Kidney tubule cell (primary cell): ENCODE measurements at regions not wholly inside any gene's neighbourhood (a gene's known extent, or its start where the extent isn't known, plus 50 kb on each side); places are given as distances from the start of the nearest gene placed in this dataset.
A peak's percentile ranks its signal among the peaks of the same experiment; 100 is the strongest.

ENCODE experiments used
- DNase-seq: peaks from one replicate; pipeline ENCODE4 v3.0.0-alpha.2; 2018; ENCODE audit warnings: low spot score

DNA sequence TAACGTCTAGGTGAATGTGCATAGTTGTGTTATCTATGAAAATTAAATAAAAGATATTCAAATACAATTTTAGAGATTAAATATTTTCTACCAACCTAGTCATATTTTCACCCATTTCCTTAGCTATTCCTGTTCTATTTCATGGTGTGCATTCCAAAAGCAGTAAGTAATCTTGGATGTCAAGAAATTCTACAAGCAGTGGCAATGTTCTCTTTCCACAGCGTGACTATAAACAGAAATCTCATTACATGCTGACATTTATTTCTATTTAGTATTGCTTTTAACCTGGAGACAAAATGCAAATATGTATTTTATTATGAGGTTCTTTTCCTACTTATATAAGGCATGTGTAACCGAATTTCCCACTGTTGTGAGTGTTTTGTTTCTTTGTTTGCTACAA lies 510.0 kb downstream of the ACTL7B start:
- no peak for DNase-seq

DNA sequence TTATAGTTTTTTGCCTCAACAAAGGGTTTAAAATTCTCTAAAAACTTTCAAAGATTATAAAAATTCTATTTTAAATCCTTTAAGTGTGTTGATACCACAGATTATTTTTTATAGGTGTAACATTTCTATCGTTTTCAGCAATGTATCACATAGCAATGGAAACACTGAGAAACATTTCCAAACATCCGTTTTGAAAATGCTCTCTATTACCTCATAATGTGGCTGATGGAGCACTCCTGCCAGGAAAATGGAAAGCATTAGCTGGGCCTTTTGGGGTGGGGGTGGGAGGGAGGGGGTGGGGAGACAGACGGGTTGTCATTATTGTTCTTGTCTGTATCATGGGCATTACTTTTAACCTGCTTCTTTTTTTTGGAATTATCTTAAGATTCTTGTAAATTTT lies 516.5 kb downstream of the ACTL7B start:
- DNase-seq = no peak

- no peak for DNase-seq
Measured at GRCh38 chr9:108336575-108336974, 519.2 kb downstream of the ACTL7B start.

DNA sequence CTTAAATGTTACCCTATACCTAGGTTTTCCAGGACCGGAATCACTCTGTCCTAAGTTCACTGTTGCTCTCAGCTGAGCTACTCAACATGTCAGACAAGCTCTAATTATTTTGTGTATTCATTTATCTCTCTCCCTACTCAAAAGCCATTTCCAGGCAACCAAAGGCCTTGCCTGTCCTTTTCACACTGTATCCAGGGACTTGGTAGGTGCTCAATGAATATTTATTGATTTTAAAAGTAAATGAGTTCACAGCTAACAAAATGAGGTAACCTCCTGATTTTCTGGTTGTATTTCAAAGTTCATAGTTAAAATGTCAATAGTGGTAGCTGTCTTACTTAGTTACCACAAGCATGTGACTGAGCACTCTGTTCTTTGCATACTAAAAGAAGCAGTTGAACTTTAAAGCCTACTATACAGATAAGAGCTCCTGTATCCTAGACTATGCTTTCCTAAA lies 522.2 kb downstream of the ACTL7B start:
- no peak for DNase-seq

GRCh38 chr9:108331596-108331995 lies 524.2 kb downstream of the ACTL7B start:
- DNase-seq = no peak

DNA sequence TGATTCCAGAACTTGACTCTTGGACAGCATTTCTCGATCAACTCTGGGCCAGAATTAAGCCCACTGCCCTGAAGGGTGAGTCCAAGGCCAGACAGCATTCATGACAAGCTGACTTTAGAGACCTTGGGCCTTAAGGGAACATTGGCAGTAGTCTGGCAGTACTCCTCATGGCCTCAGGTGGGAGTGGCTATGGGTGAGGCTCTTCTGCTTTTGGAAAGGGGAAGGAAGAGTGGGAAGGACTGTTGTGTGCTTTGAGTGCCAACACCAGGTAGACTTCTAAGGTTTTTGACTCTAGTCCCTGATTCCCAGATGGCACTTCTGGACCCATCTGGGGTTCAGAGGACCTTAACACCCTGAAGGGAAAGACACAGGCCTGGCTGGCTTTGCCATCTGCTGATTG lies 530.4 kb downstream of the ACTL7B start:
- no peak for DNase-seq

- peak; percentile 53 for DNase-seq
Measured at GRCh38 chr9:108323615-108324014, 532.2 kb downstream of the ACTL7B start.

- DNase-seq = no peak
Measured at GRCh38 chr9:108322326-108323098, 533.3 kb downstream of the ACTL7B start.

DNA sequence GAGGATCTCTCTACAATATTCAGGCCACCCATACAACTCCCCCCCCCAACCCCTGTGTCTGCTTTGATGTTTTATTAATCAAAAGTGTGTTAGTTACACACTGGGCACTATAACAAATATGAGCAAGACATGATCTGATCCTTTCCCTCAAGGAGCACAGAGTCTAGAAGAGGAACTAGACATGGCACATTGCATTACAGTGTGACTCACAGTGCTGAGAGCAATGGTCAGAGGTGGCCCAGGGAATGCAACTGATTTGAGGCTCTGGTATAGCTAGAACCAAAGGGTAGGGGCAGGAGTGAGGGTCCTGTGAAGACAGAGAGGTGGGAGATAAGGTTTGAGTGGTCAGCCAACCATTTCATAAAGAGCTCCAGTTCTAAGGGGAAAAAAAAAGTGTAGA lies 539.2 kb downstream of the ACTL7B start:
- DNase-seq = peak; percentile 4

DNA sequence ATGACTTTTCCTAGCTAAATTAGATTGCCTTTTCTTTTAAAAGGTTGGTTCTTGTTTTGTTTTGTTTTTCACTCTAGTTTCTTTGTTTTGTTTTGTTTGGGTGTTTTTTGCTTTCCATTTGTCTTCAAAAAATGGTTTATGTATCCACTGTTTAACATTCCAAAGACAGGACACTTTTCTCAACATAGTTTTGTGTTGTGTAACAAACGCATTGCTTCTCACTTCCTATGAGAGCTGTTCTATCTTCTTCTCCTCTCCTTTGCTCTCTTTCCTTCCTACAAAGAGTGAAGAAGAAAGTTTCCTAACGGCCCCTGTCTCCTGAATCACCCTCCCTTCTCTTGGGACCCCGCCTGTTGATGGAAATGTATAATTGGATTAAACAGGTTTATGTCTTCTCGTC lies 539.7 kb downstream of the ACTL7B start:
- no peak for DNase-seq

GRCh38 chr9:108311745-108312144 lies 544.0 kb downstream of the ACTL7B start:
- no peak for DNase-seq

- DNase-seq = no peak
Measured at GRCh38 chr9:108310202-108310601, 545.6 kb downstream of the ACTL7B start.

GRCh38 chr9:108300306-108301287 lies 555.2 kb downstream of the ACTL7B start:
- DNase-seq = no peak

DNA sequence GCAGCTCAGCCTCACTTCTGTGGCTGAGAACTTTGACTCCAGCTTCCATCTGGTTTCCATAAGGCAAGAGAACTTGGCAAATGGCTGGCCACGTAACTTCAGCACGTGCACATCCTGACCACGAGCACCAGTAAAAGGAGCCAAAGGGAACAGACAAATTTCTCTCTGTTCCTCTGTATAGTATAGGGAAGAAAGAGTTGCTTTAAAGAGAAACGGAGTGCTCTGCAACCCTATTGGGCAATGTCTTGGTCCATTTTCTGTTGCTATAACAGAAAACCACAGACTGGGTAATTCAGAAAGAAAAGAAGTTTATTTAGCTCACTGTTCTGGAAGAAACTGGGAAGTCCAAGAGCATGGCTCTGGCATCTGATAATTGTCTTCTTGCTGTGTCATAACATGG lies 558.7 kb downstream of the ACTL7B start:
- no peak for DNase-seq

DNA sequence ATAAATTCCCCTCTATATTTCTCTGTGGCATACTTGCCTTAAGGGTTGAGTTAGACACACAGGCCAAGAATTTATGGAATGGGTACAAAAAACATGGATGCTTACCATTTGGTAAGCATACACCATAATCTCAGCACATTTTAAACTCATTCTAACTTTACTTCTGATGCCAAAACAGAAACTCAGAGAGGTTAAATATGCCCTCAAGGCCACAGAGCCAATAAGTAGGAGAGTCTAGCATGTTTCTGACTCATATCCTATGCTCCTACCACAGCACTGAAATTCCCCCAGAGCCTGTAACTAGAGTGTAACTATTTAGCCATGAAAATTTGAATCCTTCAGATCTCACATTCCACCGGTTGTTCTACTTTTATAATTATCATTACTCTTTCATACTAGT lies 559.7 kb downstream of the ACTL7B start:
- peak; percentile 58 for DNase-seq

DNA sequence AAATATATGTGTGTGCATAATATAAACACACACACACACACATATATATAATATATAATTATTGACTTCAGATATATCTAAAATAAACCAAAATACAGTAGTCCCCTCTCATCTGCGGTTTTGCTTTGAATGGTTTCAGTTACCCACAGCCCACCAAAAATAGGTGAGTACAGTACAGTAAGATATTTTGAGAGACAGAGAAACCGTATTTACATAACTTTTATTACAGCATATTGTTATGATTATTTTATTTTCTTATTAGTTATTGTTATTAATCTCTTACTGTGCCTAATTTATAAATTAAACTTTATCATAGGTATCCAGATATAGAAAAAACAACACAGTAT lies 564.2 kb downstream of the ACTL7B start:
- DNase-seq = no peak

- DNase-seq = no peak
Measured at GRCh38 chr9:108290839-108291585, 564.8 kb downstream of the ACTL7B start.

DNA sequence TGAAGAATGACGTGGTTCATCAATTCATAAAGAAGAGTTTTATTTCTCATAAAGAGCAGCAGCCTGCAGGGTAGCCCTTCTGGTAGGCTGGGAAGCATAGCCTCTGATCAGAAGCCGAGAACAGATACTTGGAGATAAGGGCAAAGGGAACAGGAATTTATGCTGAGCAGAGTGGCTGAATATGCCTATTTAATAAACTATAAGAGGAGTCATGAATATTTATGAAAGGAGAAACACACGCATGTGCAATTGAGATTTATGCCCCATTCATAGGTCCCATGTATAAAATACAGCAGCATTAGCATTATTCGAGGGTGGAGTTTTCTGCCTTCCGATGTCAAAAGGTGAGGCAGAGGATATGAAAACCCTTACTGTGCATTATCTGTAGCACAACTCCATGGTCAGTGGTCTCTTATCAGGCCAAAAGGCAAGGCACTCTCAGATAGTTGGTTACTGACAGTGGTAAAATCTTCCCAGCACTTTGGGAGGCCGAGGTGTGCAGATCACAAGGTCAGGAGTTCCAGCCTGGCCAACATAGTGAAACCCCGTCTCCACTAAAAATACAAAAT lies 569.1 kb downstream of the ACTL7B start:
- no peak for DNase-seq

DNA sequence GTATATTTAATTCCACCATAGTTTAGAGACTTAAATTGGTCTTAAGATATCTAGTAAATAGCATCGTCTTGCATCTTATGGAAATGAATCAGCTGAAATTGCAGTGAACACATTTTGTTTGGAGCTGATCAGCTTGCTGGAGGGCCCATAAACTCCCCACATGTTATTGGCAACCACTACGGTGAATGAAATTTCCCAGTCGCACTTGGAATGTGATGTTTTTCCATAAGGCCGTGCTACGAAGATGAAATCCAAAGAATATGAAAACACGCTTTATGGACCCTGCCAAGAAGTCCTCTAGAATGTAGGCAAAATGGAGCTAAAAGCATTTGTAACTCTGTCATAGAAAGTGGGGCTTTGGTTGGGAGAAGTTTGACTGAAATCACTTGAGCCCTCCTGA lies 572.1 kb downstream of the ACTL7B start:
- DNase-seq = no peak

DNA sequence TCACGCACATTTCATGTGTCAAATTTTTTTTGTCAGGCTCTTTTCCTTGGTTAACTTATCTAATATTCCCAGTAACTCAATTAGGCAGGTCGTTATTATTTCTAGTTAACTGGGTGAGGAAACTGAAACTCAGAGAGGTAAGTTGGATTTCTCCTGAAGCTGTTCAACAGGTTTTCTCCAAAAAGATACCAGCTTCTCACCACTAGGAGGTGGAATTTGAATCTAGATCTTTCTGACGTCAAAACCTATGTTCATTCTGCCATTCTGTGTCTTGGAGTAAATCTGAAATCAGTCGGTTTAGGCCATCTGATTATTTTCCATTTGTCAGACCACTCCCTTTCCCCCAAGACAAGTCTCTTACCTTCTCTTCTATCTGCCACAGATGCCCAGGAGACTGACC lies 572.9 kb downstream of the ACTL7B start:
- DNase-seq = no peak

GRCh38 chr9:108281696-108282095 lies 574.1 kb downstream of the ACTL7B start:
- DNase-seq = peak; percentile 58

DNA sequence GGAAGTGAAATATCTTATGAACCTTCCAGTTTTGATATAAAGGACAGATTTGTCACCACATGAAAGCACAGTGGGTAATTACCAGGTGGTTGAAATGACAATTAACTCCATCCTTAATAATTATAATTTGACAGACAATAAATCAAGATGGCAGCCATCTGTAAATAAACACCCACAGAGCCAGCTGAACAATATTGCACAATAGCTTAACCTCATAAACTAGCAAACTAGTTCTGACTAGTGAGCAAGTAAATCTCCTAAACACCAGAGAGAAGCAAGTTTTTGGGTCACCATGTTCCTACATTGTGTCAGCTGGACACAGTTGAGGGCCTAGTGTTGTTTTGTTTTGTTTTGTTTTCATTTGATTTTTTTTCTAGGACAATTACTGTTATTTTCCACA lies 577.4 kb downstream of the ACTL7B start:
- no peak for DNase-seq
